HCT116 (cell line): ENCODE measurements at regions not wholly inside any gene's neighbourhood (a gene's known extent, or its start where the extent isn't known, plus 50 kb on each side); places are given as distances from the start of the nearest gene placed in this dataset.

Source experiments
- ATAC-seq: fragments of 200-7000 bp; cut with Tn5 transposase; 2 replicates; pipeline ENCODE4 v1.9.1; 2020; ENCODE audit warnings: mild to moderate bottlenecking, moderate library complexity
- BruUV-seq: library from RNA; stranded (reverse); fragments of 400-500 nt; replicated peaks from 2 replicates; lab custom pipeline; 2021; lab: Mats Ljungman, UMichigan
- CTCF ChIA-PET: fragments of 300-600 bp; sonication (Branson Sonifier 250); formaldehyde crosslinking; loops from one replicate; lab custom pipeline; 2021; ENCODE audit warnings: antibody characterized with exemption; lab: Charles Lee
- POLR2A ChIA-PET: fragments of 300-600, 350-600 bp; sonication (Branson Sonifier 250); formaldehyde crosslinking; loops from one replicate; lab custom pipeline; 2021; ENCODE audit warnings: antibody characterized with exemption; lab: Charles Lee
- RAD21 ChIA-PET, 2 experiments: fragments of 300-600 bp; sonication (Branson Sonifier 250); formaldehyde crosslinking; loops; one replicate each; lab custom pipeline; 2023; ENCODE audit warnings: low total read pairs in 2 of 2; ENCODE audit not compliant: uncharacterized antibody in 2 of 2, unreplicated experiment in 2 of 2, low non-redundant PET in 1 of 2; lab: Charles Lee
- DNase-seq: peaks from one replicate; pipeline ENCODE4 v3.0.0-alpha.2; 2010; ENCODE audit warnings: low read depth, low spot score
- H2AFZ ChIP-seq: fragments of 200-600 bp; shearing (Covaris generic), sonication (generic); 2 replicates; pipeline ENCODE4 v1.6.1; 2017; ENCODE audit warnings: low read depth, mixed run types, mixed read lengths, antibody characterized with exemption, low read length; ENCODE audit not compliant: poor library complexity, severe bottlenecking
- H3K27ac ChIP-seq: 2 replicates; pipeline ENCODE4 v1.5.1; 2012; ENCODE audit warnings: low read depth, low read length
- H3K27me3 ChIP-seq: fragments of 200-600 bp; sonication (generic); 2 replicates; pipeline ENCODE4 v1.6.1; 2016; ENCODE audit warnings: mixed run types, low read length, mixed read lengths; ENCODE audit not compliant: insufficient read depth
- H3K36me3 ChIP-seq, 2 experiments: fragments of 200-500 bp in 1 of 2; fragments of 200-600 bp in 1 of 2; sonication (Bioruptor generic) in 1 of 2; sonication (generic) in 1 of 2; 2 replicates each; pipeline versions ENCODE4 v1.5.1 to v1.6.1; 2014 to 2016; ENCODE audit warnings: low read length in 2 of 2, inconsistent platforms in 1 of 2, mixed read lengths in 1 of 2, mixed run types in 1 of 2; ENCODE audit not compliant: insufficient read depth in 2 of 2, control insufficient read depth in 1 of 2
- H3K4me1 ChIP-seq, 2 experiments: fragments of 200-600 bp in 1 of 2; sonication (generic) in 1 of 2; 2 replicates each; pipeline versions ENCODE4 v1.5.1 to v1.6.1; 2012 to 2017; ENCODE audit warnings: low read length in 2 of 2, inconsistent platforms in 1 of 2, mild to moderate bottlenecking in 1 of 2, mixed read lengths in 1 of 2, mixed run types in 1 of 2, moderate library complexity in 1 of 2; ENCODE audit not compliant: insufficient read depth in 2 of 2, control insufficient read depth in 1 of 2
- H3K4me2 ChIP-seq: fragments of 200-600 bp; sonication (generic); 2 replicates; pipeline ENCODE4 v1.6.1; 2017; ENCODE audit warnings: mixed run types, low read length, mixed read lengths
- H3K4me3 ChIP-seq, 2 experiments: fragments of 200-600 bp in 1 of 2; sonication (generic) in 1 of 2; replicated peaks in 1 of 2; 2 replicates each; pipeline ENCODE4 v1.5.1; 2011 to 2016; ENCODE audit warnings: low read length in 2 of 2, control low read depth in 1 of 2, low read depth in 1 of 2, mild to moderate bottlenecking in 1 of 2, mixed read lengths in 1 of 2, mixed run types in 1 of 2
- H3K79me2 ChIP-seq: fragments of 200-600 bp; sonication (generic); 2 replicates; pipeline ENCODE4 v1.6.1; 2017; ENCODE audit warnings: mild to moderate bottlenecking, mixed run types, low read length, moderate library complexity, mixed read lengths; ENCODE audit not compliant: insufficient read depth
- H3K9ac ChIP-seq: fragments of 200-600 bp; sonication (generic); 2 replicates; pipeline ENCODE4 v1.6.1; 2016; ENCODE audit warnings: low read length, mixed read lengths
- H3K9me2 ChIP-seq: fragments of 200-600 bp; sonication (generic), shearing (Covaris generic); 2 replicates; pipeline ENCODE4 v1.6.1; 2017; ENCODE audit warnings: mixed run types, mild to moderate bottlenecking, moderate library complexity; ENCODE audit not compliant: insufficient read depth
- H3K9me3 ChIP-seq, 2 experiments: fragments of 200-500 bp in 1 of 2; fragments of 200-600 bp in 1 of 2; sonication (Bioruptor generic) in 1 of 2; sonication (generic) in 1 of 2; 2 replicates each; pipeline ENCODE4 v1.6.1; 2014 to 2017; ENCODE audit warnings: low read length in 2 of 2, mixed read lengths in 2 of 2, inconsistent platforms in 1 of 2, low read depth in 1 of 2, mild to moderate bottlenecking in 1 of 2, mixed run types in 1 of 2, moderate library complexity in 1 of 2; ENCODE audit not compliant: control insufficient read depth in 1 of 2, insufficient read depth in 1 of 2
- H4K20me1 ChIP-seq: fragments of 200-600 bp; sonication (generic), shearing (Covaris generic); 2 replicates; pipeline ENCODE4 v1.6.1; 2017; ENCODE audit warnings: mixed run types, mild to moderate bottlenecking, moderate library complexity; ENCODE audit not compliant: insufficient read depth
- CBX3 ChIP-seq: IDR thresholded peaks from 2 replicates; pipeline ENCODE4 v1.6.1; 2012; ENCODE audit warnings: low read depth
- EZH2 ChIP-seq: fragments of 200-600 bp; sonication (generic); IDR thresholded peaks from 2 replicates; pipeline ENCODE4 v1.6.1; 2017; ENCODE audit warnings: antibody characterized with exemption, mixed run types
- EZH2phosphoT487 ChIP-seq: fragments of 200-600 bp; IDR thresholded peaks from 2 replicates; pipeline ENCODE4 v1.6.1; 2018; ENCODE audit warnings: antibody characterized with exemption, borderline replicate concordance
- POLR2A ChIP-seq: IDR thresholded peaks from 2 replicates; pipeline ENCODE4 v1.7.0; 2011; ENCODE audit warnings: borderline replicate concordance; ENCODE audit not compliant: insufficient read depth, insufficient read length; ENCODE audit errors: extremely low read depth
- SRF ChIP-seq: IDR thresholded peaks from 2 replicates; pipeline ENCODE4 v1.6.1; 2012; ENCODE audit warnings: low read depth
- TCF7L2 ChIP-seq: IDR thresholded peaks from 2 replicates; pipeline ENCODE4 v1.7.0; 2011; ENCODE audit warnings: borderline replicate concordance, inconsistent platforms; ENCODE audit not compliant: insufficient read depth, insufficient read length; ENCODE audit errors: extremely low read depth
- ZFX ChIP-seq: fragments of 450-650 bp; IDR thresholded peaks from 2 replicates; pipeline ENCODE4 v1.6.1; 2017
- intact Hi-C: fragments of 100-400 bp; cut with micrococcal nuclease; formaldehyde crosslinking; loops from 2 replicates; pipeline ENCODE4 v1.10.0; 2022
- TF ChIP-seq, protein P1 (sequence below): IDR thresholded peaks from 2 replicates; pipeline ENCODE4 v1.6.1; 2012; ENCODE audit warnings: low read depth

- H3K9ac ChIP-seq, result no peak overlapping the region
- intact Hi-C loops, result no loop called here
- no peak for ATAC-seq
These were observed 842.2 kb downstream of the USP25 start for GRCh38 chr21:16572032-16572431.

More at GRCh38 chr21:16572032-16572431, 842.2 kb downstream of the USP25 start:
- ChIA-PET POLR2A (no interaction called here), RAD21 (no interaction called here), CTCF (no interaction called here)
- no peaks in the 10 kb centered on the region for H3K27me3 ChIP-seq
- H4K20me1 ChIP-seq, result no peaks in the 10 kb centered on the region
- H3K4me1 ChIP-seq, result no peaks in the 10 kb centered on the region
- DNase-seq, result no peak
- H3K9me3 ChIP-seq, result peaks cover 5 to 53% of the 10 kb centered on the region in 2 experiments; a peak in 2 of 4 replicates
- H3K9me2 ChIP-seq, result no peaks in the 10 kb centered on the region
- H3K79me2 ChIP-seq, result no peaks in the 10 kb centered on the region
- H3K4me3 ChIP-seq, result no peak overlapping the region
- H3K36me3 ChIP-seq, result no peaks in the 10 kb centered on the region
- no peak for TF ChIP-seq CBX3
- TF ChIP-seq POLR2A, result no peak
- TF ChIP-seq EZH2, result no peak
- no peak for TF ChIP-seq EZH2phosphoT487
- TF ChIP-seq, protein P1, sequence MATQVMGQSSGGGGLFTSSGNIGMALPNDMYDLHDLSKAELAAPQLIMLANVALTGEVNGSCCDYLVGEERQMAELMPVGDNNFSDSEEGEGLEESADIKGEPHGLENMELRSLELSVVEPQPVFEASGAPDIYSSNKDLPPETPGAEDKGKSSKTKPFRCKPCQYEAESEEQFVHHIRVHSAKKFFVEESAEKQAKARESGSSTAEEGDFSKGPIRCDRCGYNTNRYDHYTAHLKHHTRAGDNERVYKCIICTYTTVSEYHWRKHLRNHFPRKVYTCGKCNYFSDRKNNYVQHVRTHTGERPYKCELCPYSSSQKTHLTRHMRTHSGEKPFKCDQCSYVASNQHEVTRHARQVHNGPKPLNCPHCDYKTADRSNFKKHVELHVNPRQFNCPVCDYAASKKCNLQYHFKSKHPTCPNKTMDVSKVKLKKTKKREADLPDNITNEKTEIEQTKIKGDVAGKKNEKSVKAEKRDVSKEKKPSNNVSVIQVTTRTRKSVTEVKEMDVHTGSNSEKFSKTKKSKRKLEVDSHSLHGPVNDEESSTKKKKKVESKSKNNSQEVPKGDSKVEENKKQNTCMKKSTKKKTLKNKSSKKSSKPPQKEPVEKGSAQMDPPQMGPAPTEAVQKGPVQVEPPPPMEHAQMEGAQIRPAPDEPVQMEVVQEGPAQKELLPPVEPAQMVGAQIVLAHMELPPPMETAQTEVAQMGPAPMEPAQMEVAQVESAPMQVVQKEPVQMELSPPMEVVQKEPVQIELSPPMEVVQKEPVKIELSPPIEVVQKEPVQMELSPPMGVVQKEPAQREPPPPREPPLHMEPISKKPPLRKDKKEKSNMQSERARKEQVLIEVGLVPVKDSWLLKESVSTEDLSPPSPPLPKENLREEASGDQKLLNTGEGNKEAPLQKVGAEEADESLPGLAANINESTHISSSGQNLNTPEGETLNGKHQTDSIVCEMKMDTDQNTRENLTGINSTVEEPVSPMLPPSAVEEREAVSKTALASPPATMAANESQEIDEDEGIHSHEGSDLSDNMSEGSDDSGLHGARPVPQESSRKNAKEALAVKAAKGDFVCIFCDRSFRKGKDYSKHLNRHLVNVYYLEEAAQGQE, result no peak
- TF ChIP-seq SRF, result no peak
- TF ChIP-seq ZFX, result no peak
- no peak for TF ChIP-seq TCF7L2
- no TSS peak for BruUV-seq
- H3K27ac ChIP-seq, result no peak overlapping the region
- H2AFZ ChIP-seq, result no peak overlapping the region
- no peak overlapping the region for H3K4me2 ChIP-seq
